LNCaP clone FGC (cell line): ENCODE measurements at regions not wholly inside any gene's neighbourhood (a gene's known extent, or its start where the extent isn't known, plus 50 kb on each side); places are given as distances from the start of the nearest gene placed in this dataset.
"Not testable (repeated sequence)": the region's sequence is repeated elsewhere in the genome, so short reads cannot be mapped to it uniquely, and the experiment has no call there.

Experiments used
- DNase-seq: peaks from one replicate; pipeline ENCODE4 v3.0.0-alpha.2; 2011; ENCODE audit warnings: low read depth
- H3K4me3 ChIP-seq: 2 replicates; pipeline ENCODE4 v1.5.1; 2011; ENCODE audit warnings: mild to moderate bottlenecking, low read depth, low read length, control low read depth
- TF ChIP-seq, protein P1 (sequence below): IDR thresholded peaks from 2 replicates; pipeline ENCODE4 v1.5.1; 2012; ENCODE audit warnings: mild to moderate bottlenecking; ENCODE audit not compliant: control insufficient read depth, insufficient read depth; ENCODE audit errors: extremely low read depth

DNA sequence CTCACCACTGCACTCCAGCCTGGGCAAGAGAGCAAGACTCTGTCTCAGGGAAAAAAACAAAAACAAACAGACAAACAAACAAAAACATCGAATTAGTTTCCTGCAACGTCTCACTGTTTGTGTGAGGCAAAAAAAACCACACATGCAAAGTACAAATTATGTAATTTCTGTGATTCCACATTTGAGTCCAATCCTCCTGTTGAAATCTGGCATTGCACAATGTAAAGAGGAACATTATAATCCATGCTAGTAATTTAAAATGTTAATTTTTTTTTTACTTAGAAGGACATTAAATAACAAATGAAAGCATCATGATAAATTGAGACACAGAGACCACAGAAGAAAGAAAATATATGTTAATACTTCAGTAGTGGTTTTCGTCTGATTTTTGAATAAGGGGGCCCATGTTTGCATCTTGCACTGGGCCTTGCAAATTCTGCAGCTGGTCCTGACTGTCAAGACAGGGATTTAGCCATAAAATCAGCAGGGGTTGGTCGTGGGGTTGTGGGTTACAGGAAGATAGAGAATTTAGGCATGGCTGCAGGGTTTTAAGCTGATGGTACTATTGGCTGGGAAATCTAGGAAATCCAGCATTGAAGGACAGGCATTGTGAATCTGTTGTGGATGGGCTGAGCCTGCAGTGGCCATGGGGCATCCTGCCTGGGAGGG, 102.6 kb upstream of the ALDH3B2 start:
- no peak for DNase-seq
- TF ChIP-seq, protein P1, sequence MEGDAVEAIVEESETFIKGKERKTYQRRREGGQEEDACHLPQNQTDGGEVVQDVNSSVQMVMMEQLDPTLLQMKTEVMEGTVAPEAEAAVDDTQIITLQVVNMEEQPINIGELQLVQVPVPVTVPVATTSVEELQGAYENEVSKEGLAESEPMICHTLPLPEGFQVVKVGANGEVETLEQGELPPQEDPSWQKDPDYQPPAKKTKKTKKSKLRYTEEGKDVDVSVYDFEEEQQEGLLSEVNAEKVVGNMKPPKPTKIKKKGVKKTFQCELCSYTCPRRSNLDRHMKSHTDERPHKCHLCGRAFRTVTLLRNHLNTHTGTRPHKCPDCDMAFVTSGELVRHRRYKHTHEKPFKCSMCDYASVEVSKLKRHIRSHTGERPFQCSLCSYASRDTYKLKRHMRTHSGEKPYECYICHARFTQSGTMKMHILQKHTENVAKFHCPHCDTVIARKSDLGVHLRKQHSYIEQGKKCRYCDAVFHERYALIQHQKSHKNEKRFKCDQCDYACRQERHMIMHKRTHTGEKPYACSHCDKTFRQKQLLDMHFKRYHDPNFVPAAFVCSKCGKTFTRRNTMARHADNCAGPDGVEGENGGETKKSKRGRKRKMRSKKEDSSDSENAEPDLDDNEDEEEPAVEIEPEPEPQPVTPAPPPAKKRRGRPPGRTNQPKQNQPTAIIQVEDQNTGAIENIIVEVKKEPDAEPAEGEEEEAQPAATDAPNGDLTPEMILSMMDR, result no peak
- H3K4me3 ChIP-seq, result no peak overlapping the region

DNA sequence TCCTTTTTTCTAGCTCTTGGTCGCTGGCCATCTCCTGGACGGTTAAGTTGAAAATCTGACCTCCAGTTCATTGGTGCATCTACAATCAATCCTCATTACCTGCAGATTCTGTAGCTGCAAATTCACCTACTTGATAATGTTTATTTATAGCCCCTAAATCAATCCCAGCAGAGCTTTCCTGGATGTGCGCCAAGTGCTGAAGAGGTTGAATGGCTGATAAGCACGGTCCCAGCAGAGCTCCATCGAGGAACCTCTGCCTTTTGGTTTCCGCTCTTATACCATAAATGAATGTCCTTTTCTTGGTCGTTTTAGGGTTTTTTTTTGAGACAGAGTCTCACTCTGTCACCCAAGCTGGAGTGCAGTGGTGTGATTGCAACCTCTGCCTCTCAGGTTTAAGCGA, 99.8 kb upstream of the ALDH3B2 start:
- not testable (repeated sequence) for H3K4me3 ChIP-seq, DNase-seq

DNA sequence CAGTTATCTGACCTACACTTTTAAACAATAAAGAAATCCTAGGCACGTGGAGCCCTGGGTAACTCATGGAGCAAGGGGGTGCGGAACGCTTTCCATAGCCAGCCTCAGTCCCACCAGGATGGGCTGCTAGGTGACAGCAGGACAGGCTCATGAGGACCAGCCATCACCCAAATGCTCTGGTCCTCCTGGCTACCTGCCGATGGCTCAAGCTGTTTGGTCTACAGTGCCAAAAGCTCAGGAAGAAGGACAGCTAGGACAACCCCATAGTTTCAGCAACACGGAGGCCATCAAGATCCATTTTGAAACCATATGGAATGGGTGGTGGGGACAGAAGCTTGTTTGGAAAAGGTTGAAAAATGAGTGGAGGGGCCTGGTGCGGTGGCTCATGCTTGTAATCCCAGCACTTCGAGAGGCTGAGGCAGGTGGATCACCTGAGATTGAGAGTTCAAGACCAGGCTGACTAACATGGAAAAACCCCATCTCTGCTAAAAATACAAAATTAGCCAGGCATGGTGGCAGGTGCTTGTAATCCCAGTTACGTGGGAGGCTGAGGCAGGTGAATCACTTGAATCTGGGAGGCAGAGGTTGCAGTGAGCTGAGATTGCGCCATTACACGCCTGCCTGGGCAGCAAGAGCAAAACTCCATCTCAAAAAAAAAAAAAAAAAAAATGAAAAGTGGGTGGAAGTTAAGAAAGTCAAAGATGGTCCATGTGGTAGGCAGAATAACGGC, 93.7 kb upstream of the ALDH3B2 start:
- DNase-seq, H3K4me3 ChIP-seq: not testable (repeated sequence)

DNA sequence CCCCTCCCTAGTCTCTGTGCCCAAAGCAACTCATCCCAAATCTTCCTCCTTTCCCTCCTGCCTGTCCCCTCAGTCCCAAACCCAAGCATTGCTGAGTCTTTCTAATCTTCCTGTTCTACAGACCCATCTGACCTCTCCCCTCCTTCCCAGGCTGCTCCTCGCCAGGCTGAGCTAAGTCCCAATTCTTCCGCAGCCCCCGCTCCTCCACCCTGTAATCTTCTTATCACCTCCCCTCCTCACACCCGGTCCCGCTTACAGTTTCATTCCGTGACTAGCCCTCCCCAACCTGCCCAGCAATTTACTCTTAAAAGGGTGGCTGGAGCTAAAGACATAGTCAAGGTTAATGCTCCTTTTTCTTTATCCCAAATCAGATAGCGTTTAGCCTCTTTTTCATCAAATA, 86.8 kb upstream of the ALDH3B2 start:
- H3K4me3 ChIP-seq, DNase-seq: not testable (repeated sequence)

DNA sequence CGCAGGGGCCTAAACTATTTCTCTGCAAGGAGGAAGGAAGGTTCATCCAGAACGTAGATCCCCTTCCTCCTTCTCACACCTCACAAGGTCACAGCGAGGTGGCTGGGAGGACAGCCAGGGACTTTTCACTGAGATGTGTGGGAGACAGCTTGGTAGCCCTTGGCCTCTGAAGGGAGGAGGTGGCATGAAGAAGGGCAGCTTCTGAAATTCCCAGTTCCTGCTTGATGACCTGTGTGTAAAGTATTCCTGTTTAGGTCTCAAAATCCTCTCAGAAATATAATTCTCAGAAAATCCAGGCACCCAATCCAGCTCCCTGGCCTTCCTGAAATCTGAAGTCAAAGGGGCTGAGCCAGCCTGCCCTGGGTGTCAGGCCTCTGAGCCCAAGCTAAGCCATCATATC, 84.9 kb upstream of the ALDH3B2 start:
- not testable (repeated sequence) for H3K4me3 ChIP-seq, DNase-seq

DNA sequence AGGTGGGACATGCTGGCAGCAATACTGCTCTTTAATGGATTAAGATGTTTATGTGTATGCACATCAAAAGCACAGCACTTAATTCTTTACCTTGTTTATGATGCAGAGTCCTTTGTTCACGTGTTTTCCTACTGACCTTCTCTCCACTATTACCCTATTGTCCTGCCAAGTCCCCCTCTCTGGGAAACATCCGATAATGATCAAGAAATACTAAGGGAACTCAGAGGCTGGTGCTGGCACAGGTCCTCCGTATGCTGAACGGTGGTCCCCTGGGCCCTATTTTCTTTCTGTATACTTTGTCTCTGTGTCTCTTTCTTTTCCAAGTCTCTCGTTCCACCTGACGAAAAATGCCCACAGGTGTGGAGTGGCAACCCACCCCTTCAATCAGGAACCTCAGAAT, 84.0 kb upstream of the ALDH3B2 start:
- not testable (repeated sequence) for DNase-seq, H3K4me3 ChIP-seq

DNA sequence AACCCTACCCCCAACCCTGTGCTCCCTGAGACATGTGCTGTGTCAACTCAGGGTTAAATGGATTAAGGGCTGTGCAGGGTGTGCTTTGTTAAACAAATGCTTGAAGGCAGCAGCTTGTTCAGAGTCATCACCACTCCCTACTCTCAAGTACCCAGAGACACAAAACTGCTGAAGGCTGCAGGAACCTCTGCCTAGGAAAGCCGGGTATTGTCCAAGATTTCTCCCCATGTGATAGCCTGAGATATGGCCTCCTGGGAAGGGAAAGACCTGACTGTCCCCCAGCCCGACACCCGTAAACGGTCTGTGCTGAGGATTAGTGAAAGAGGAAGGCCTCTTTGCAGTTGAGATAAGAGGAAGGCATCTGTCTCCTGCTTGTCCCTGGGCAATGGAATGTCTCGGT, 83.6 kb upstream of the ALDH3B2 start:
- not testable (repeated sequence) for H3K4me3 ChIP-seq, DNase-seq

DNA sequence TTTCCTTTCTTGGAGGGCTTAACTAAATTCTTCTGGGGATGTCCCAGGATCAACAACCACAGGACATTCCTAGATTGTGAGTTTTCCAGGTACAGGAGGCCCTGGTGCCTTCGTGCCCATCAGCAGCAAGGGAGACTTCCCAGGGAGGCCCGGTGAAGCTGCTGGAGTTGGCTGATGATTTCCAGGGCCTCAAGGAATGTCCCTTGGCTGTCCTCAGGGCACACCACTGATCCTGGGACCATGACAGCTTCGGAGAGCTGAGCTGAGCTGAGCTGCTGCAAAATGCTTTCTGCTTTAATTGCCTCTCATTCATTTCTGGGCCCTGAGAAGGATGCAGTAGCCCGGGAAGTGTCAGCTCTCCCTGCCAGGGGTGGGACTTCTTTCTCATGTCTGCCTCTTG, 79.4 kb upstream of the ALDH3B2 start:
- H3K4me3 ChIP-seq, DNase-seq: not testable (repeated sequence)

DNA sequence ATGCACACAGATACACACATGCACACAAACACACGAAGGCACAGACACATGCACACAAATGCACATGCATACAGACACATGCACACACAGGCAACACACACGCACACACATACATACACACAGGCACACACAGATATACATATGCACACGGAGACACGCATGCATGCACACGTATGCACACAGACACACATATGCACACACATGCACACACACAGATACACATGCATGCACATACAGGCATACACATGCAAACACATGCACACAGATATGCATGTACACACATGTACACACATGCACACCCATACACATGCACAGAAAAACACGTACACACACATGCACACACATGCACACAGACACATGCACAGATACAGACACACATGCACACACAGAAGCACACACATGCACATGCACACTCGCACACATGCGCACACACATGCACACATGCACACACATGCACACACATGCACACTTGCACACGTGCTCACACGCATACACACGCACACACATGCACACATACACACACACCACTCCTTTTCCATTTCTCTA, 70.8 kb upstream of the ALDH3B2 start:
- TF ChIP-seq, protein P1, result no peak
- H3K4me3 ChIP-seq, result no peak overlapping the region
- DNase-seq, result no peak

DNA sequence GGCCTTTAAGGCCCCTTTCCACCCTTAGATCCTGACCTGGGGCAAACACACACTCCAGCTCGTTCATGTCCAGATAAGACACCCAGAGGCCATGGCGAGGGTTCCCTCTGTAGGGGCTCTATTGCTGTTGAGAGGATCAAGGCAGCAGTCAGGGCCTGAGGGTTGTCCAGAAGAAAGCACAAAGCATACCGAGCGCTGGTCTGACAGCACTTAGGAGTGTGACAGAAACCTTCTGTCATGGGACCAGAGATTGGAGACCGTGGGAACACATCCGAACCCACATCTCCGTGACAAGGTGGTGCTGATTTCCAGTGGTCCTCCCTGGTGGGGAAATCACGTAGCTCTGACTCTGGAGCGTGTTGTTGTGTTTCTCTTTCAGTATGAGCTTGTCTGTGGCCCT, 69.8 kb upstream of the ALDH3B2 start:
- DNase-seq, H3K4me3 ChIP-seq: not testable (repeated sequence)

DNA sequence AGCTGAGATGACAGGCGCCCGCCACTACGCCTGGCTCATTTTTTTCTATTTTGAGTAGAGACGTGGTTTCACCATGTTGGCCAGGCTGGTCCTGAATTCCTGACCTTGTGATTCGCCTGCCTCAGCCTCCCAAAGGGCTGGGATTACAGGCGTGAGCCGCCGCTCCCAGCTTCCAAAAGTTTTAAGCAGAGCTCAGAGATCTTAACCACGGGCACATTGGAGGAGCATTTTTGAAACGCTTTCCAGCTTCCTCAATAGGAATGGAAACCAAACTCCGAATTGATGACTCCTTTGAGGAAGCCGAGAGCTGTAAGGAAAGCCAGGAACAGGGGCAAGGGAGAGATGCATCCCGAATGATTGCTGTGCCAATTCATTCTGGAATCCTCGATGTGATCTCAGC, 63.8 kb upstream of the ALDH3B2 start:
- not testable (repeated sequence) for DNase-seq, H3K4me3 ChIP-seq

DNA sequence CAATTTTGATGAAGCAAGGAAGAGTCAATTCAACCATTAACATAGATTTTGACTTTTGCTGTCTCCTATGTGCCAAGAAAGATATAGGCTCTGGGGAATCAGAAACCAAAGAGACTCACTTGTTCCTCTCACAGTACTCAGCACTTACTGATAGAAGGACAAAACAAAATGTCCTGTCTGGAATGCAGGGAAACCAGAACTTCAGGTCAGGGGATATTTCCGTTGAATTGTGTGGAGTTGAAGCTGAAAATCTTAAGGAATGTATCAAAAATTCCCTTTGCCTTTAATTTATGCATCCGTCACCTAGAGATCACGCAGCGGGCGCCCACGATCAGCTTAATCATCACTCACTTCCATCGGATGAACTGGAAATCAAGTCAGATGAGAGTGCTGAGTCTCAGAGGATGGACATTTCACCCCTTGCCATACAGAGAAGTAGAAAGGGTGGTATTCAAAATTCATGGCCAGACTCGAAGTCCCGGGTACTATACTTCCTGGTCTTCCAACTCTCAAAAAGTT, 63.2 kb upstream of the ALDH3B2 start:
- H3K4me3 ChIP-seq, DNase-seq: not testable (repeated sequence)
